Neural cell (in vitro differentiated cells): ENCODE measurements at regions not wholly inside any gene's neighbourhood (a gene's known extent, or its start where the extent isn't known, plus 50 kb on each side); places are given as distances from the start of the nearest gene placed in this dataset.

Source experiments
- H2AFZ ChIP-seq: fragments of 200-600, 300-800 bp; sonication (generic), shearing (Covaris generic); 2 replicates; pipeline ENCODE4 v1.6.0; 2014; ENCODE audit warnings: low read depth, mild to moderate bottlenecking, antibody characterized with exemption, low read length, moderate library complexity
- H3F3A ChIP-seq: fragments of 200-600 bp; shearing (Covaris generic); 2 replicates; pipeline ENCODE4 v1.6.1; 2016; ENCODE audit warnings: mild to moderate bottlenecking, moderate library complexity, mixed read lengths, antibody characterized with exemption, low read length; ENCODE audit not compliant: insufficient read depth, poor library complexity, severe bottlenecking
- H3K27ac ChIP-seq: fragments of 200-600, 300-800 bp; sonication (generic), shearing (Covaris generic); 2 replicates; pipeline ENCODE4 v1.5.1; 2014; ENCODE audit warnings: mild to moderate bottlenecking, low read length, moderate library complexity
- H3K27me3 ChIP-seq: fragments of 300-800, 200-600 bp; sonication (generic), shearing (Covaris generic); 2 replicates; pipeline ENCODE4 v1.6.0; 2014; ENCODE audit warnings: mild to moderate bottlenecking, low read depth, low read length, moderate library complexity; ENCODE audit not compliant: insufficient read depth
- H3K36me3 ChIP-seq: fragments of 300-800, 200-600 bp; sonication (generic), shearing (Covaris generic); 2 replicates; pipeline ENCODE4 v1.5.1; 2014; ENCODE audit warnings: mild to moderate bottlenecking, antibody characterized with exemption, low read length, moderate library complexity; ENCODE audit not compliant: insufficient read depth
- H3K4me2 ChIP-seq: fragments of 300-800, 200-600 bp; sonication (generic), shearing (Covaris generic); 2 replicates; pipeline ENCODE4 v1.6.0; 2014; ENCODE audit warnings: mild to moderate bottlenecking, low read length
- H3K4me3 ChIP-seq: fragments of 300-800, 200-600 bp; sonication (generic), shearing (Covaris generic); 2 replicates; pipeline ENCODE4 v1.5.1; 2014; ENCODE audit warnings: mild to moderate bottlenecking, low read length, moderate library complexity
- H3K79me2 ChIP-seq: fragments of 200-600 bp; shearing (Covaris generic); replicated peaks from 2 replicates; pipeline ENCODE4 v1.6.0; 2014; ENCODE audit warnings: mild to moderate bottlenecking, low read length, moderate library complexity; ENCODE audit not compliant: insufficient read depth
- H3K9ac ChIP-seq: fragments of 300-800, 200-600 bp; sonication (generic), shearing (Covaris generic); 2 replicates; pipeline ENCODE4 v1.6.1; 2016; ENCODE audit warnings: mild to moderate bottlenecking, low read length, mixed read lengths
- H3K9me2 ChIP-seq: fragments of 200-600 bp; shearing (Covaris generic); 2 replicates; pipeline ENCODE4 v1.6.1; 2016; ENCODE audit warnings: mild to moderate bottlenecking, low read length, mixed read lengths; ENCODE audit not compliant: insufficient read depth
- H3K9me3 ChIP-seq: fragments of 200-600, 300-800 bp; sonication (generic), shearing (Covaris generic); 2 replicates; pipeline ENCODE4 v1.6.1; 2016; ENCODE audit warnings: mild to moderate bottlenecking, mixed run types, low read length, moderate library complexity, mixed read lengths
- H4K20me1 ChIP-seq: fragments of 200-600 bp; shearing (Covaris generic); 2 replicates; pipeline ENCODE4 v1.6.1; 2016; ENCODE audit warnings: mild to moderate bottlenecking, mixed run types; ENCODE audit not compliant: insufficient read depth
- CTCF ChIP-seq: fragments of 450-650 bp; IDR thresholded peaks from 2 replicates; pipeline ENCODE4 v1.5.1; 2014; ENCODE audit warnings: antibody characterized with exemption, mild to moderate bottlenecking, moderate library complexity; ENCODE audit not compliant: poor library complexity, severe bottlenecking
- EP300 ChIP-seq: fragments of 450-650 bp; conservative IDR thresholded peaks from 2 replicates; pipeline ENCODE4 v1.6.1; 2014; ENCODE audit warnings: antibody characterized with exemption, mild to moderate bottlenecking, moderate library complexity; ENCODE audit not compliant: poor library complexity, severe bottlenecking
- EZH2 ChIP-seq: fragments of 200-600, 300-800 bp; shearing (Covaris generic), sonication (generic); IDR thresholded peaks from 2 replicates; pipeline ENCODE4 v1.6.1; 2014; ENCODE audit warnings: antibody characterized with exemption, low read length, borderline replicate concordance, mild to moderate bottlenecking; ENCODE audit not compliant: insufficient read depth, poor library complexity, severe bottlenecking
- MXI1 ChIP-seq: fragments of 450-650 bp; conservative IDR thresholded peaks from 2 replicates; pipeline ENCODE4 v1.6.1; 2014; ENCODE audit warnings: antibody characterized with exemption, mild to moderate bottlenecking; ENCODE audit not compliant: poor library complexity, severe bottlenecking
- POLR2AphosphoS5 ChIP-seq: IDR thresholded peaks from 2 replicates; pipeline ENCODE4 v1.6.1; 2012
- RAD21 ChIP-seq: fragments of 450-650 bp; conservative IDR thresholded peaks from 2 replicates; pipeline ENCODE4 v1.6.1; 2014; ENCODE audit warnings: antibody characterized with exemption, mild to moderate bottlenecking, moderate library complexity
- REST ChIP-seq: IDR thresholded peaks from 2 replicates; pipeline ENCODE4 v1.6.1; 2012; ENCODE audit warnings: borderline replicate concordance
- SMC3 ChIP-seq: fragments of 450-650 bp; conservative IDR thresholded peaks from 2 replicates; pipeline ENCODE4 v1.6.1; 2014; ENCODE audit warnings: antibody characterized with exemption, mild to moderate bottlenecking, moderate library complexity; ENCODE audit not compliant: poor library complexity
- TAF1 ChIP-seq: IDR thresholded peaks from 2 replicates; pipeline ENCODE4 v1.6.1; 2012; ENCODE audit warnings: low read depth

- H3K27me3 ChIP-seq, result peaks cover 25% of the 10 kb centered on the region
- no peak overlapping the region for H3K4me2 ChIP-seq
Measured at GRCh38 chr2:146417942-146418341, 1426.9 kb upstream of the ACVR2A start.

GRCh38 chr2:146415291-146415690 is 1429.5 kb upstream of the ACVR2A start:
- H3F3A ChIP-seq, result no peaks in the 10 kb centered on the region
- no peaks in the 10 kb centered on the region for H4K20me1 ChIP-seq
- H2AFZ ChIP-seq, result no peak overlapping the region
- H3K9me2 ChIP-seq, result no peaks in the 10 kb centered on the region
- no peak overlapping the region for H3K4me3 ChIP-seq
- H3K36me3 ChIP-seq, result no peaks in the 10 kb centered on the region
- H3K9me3 ChIP-seq, result no peaks in the 10 kb centered on the region
- peaks cover 38% of the 10 kb centered on the region for H3K27me3 ChIP-seq
- no peak overlapping the region for H3K9ac ChIP-seq
- H3K27ac ChIP-seq, result no peak overlapping the region
- peak overlapping the region; percentile 13 for H3K4me2 ChIP-seq
- no peaks in the 10 kb centered on the region for H3K79me2 ChIP-seq
- TF ChIP-seq EZH2, result no peak
- TF ChIP-seq EP300, result peak; percentile 98
- peak; percentile 8 for TF ChIP-seq RAD21
- TF ChIP-seq MXI1, result no peak
- no peak for TF ChIP-seq SMC3
- peak; percentile 96 for TF ChIP-seq REST
- TF ChIP-seq TAF1, result no peak

More at GRCh38 chr2:146417942-146418341, 1426.9 kb upstream of the ACVR2A start:
- H3K9me2 ChIP-seq, result no peaks in the 10 kb centered on the region
- no peaks in the 10 kb centered on the region for H3K36me3 ChIP-seq
- H3K79me2 ChIP-seq, result no peaks in the 10 kb centered on the region
- TF ChIP-seq POLR2AphosphoS5, result no peak
- TF ChIP-seq SMC3, result no peak
- no peak for TF ChIP-seq EP300
- no peak for TF ChIP-seq RAD21
- no peak for TF ChIP-seq MXI1
- TF ChIP-seq REST, result no peak
- TF ChIP-seq CTCF, result no peak
- no peak for TF ChIP-seq EZH2
- no peak for TF ChIP-seq TAF1
- no peak overlapping the region for H3K9ac ChIP-seq
- H2AFZ ChIP-seq, result no peak overlapping the region
- H4K20me1 ChIP-seq, result no peaks in the 10 kb centered on the region
- H3K4me3 ChIP-seq, result no peak overlapping the region
- no peaks in the 10 kb centered on the region for H3F3A ChIP-seq
- no peaks in the 10 kb centered on the region for H3K9me3 ChIP-seq
- H3K27ac ChIP-seq, result no peak overlapping the region
